Sigmoid colon (tissue), 6 donors: ENCODE measurements at regions not wholly inside any gene's neighbourhood (a gene's known extent, or its start where the extent isn't known, plus 50 kb on each side); places are given as distances from the start of the nearest gene placed in this dataset.

ENCODE experiments used
- DNase-seq: peaks from one replicate; pipeline ENCODE4 v3.0.0-alpha.2; 2019
- H3K27ac ChIP-seq, 4 donors: fragments of 200-600 bp; sonication (generic); one replicate each; pipeline ENCODE4 v1.5.1; 2016 to 2019; ENCODE audit warnings: mild to moderate bottlenecking in 1 of 4
- H3K27me3 ChIP-seq, 3 donors: fragments of 200-600 bp; sonication (generic); one replicate each; pipeline ENCODE4 v1.5.1; 2019; ENCODE audit warnings: mild to moderate bottlenecking in 1 of 3
- H3K36me3 ChIP-seq, 4 donors: fragments of 200-600 bp; sonication (generic); one replicate each; pipeline ENCODE4 v1.5.1; 2016 to 2019
- H3K4me1 ChIP-seq, 4 donors: fragments of 200-600 bp; sonication (generic); one replicate each; pipeline ENCODE4 v1.5.1; 2017 to 2019
- H3K4me3 ChIP-seq, 4 donors: fragments of 200-600 bp; sonication (generic); one replicate each; pipeline ENCODE4 v1.5.1; 2017 to 2019; ENCODE audit warnings: mild to moderate bottlenecking in 2 of 4, moderate library complexity in 1 of 4
- H3K9me3 ChIP-seq, 4 donors: fragments of 200-600 bp in 3 of 4; sonication (generic) in 3 of 4; one replicate each; pipeline versions ENCODE4 v1.5.1 to v1.6.1; 2013 to 2019
- EP300 ChIP-seq, 4 donors: sonication (generic); formaldehyde crosslinking; IDR thresholded peaks; one replicate each; pipeline ENCODE4 v1.6.1; 2017; ENCODE audit warnings: antibody characterized with exemption in 4 of 4
- POLR2A ChIP-seq, 2 donors: fragments of 450-650 bp; IDR thresholded peaks; one replicate each; pipeline ENCODE4 v1.6.1; 2016; ENCODE audit warnings: antibody characterized with exemption in 2 of 2, mild to moderate bottlenecking in 2 of 2, moderate library complexity in 2 of 2
- POLR2AphosphoS5 ChIP-seq, 4 donors: sonication (generic); formaldehyde crosslinking; IDR thresholded peaks; one replicate each; pipeline ENCODE4 v1.6.1; 2017; ENCODE audit warnings: antibody characterized with exemption in 4 of 4
- WGBS, 2 donors: extraction: QIAGEN DNeasy Blood & Tissue Kit; methylation state at CpG; one replicate each; pipeline ENCODE4 v1.1.7; 2013; 5-methylcytosine and 5-hydroxymethylcytosine counted together
- intact Hi-C: fragments of 100-400 bp; cut with DNase I; formaldehyde crosslinking; loops from one replicate; pipeline ENCODE4 v1.15.1; 2023
- TF ChIP-seq, protein P1 (sequence below), 4 experiments: fragments of 450-650 bp in 3 of 4; fragments of 200-600 bp in 1 of 4; IDR thresholded peaks; one replicate each; pipeline ENCODE4 v1.5.1; 2016 to 2019; ENCODE audit warnings: antibody characterized with exemption in 4 of 4, mild to moderate bottlenecking in 3 of 4, moderate library complexity in 2 of 4
- donor health status: healthy with polysubstance abuse.
- donor health status: healthy.

GRCh38 chr16:51864575-51864974, 682.4 kb downstream of the TOX3 start:
- Histone ChIP-seq H3K4me3 (no peak overlapping the region), H3K36me3 (no peaks in the 10 kb centered on the region), H3K27me3 (no peaks in the 10 kb centered on the region), H3K4me1 (no peaks in the 10 kb centered on the region), H3K9me3 (no peaks in the 10 kb centered on the region), H3K27ac (no peak overlapping the region)
- DNase-seq: no peak
- intact Hi-C loops: no loop called here
- WGBS, 2 donors: 82 to 89% methylated on average over 1 of the region's 1 CpG
- TF ChIP-seq EP300 (IDR thresholded peaks at IDR 0.05) (no peak), POLR2AphosphoS5 (IDR thresholded peaks at IDR 0.05) (no peak), POLR2A (IDR thresholded peaks at IDR 0.05) (no peak)
- TF ChIP-seq, protein P1, sequence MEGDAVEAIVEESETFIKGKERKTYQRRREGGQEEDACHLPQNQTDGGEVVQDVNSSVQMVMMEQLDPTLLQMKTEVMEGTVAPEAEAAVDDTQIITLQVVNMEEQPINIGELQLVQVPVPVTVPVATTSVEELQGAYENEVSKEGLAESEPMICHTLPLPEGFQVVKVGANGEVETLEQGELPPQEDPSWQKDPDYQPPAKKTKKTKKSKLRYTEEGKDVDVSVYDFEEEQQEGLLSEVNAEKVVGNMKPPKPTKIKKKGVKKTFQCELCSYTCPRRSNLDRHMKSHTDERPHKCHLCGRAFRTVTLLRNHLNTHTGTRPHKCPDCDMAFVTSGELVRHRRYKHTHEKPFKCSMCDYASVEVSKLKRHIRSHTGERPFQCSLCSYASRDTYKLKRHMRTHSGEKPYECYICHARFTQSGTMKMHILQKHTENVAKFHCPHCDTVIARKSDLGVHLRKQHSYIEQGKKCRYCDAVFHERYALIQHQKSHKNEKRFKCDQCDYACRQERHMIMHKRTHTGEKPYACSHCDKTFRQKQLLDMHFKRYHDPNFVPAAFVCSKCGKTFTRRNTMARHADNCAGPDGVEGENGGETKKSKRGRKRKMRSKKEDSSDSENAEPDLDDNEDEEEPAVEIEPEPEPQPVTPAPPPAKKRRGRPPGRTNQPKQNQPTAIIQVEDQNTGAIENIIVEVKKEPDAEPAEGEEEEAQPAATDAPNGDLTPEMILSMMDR (IDR thresholded peaks at IDR 0.05): no peak

DNA sequence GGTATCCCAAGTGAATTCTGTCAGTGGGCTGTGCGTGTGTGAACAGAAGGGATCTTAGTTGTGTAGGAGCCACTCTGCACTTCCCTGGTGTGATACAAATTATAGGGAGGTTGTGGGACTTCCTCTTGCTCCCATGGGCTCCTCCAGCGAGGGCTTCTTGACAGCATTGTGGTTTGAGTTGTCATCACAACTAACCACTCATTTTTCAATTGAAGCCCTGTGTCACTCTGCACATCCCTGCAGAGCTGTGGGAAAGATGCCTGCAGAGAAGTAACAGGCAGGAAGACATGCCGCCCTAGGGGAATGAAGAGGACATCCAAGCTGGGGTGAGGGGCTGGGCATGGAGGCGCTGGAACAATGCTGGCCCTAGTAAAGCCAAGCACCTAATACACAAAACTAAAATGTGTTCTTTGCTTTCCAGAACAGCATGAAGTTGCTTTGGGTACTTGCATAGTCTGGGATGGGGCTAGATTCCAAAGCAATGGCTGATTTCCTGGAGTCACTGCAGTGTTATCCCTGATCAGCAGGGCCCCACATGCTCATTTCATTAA, 692.5 kb downstream of the TOX3 start:
- no peak for DNase-seq
- Histone ChIP-seq H3K4me3 (no peak overlapping the region), H3K36me3 (no peaks in the 10 kb centered on the region), H3K27me3 (no peaks in the 10 kb centered on the region), H3K4me1 (no peaks in the 10 kb centered on the region), H3K9me3 (no peaks in the 10 kb centered on the region), H3K27ac (no peak overlapping the region)
- TF ChIP-seq, protein P1 (IDR thresholded peaks at IDR 0.05): no peak
- TF ChIP-seq POLR2A (IDR thresholded peaks at IDR 0.05): no peak
- TF ChIP-seq POLR2AphosphoS5 (IDR thresholded peaks at IDR 0.05): no peak
- no peak for TF ChIP-seq EP300 (IDR thresholded peaks at IDR 0.05)
- intact Hi-C loops: no loop called here
- 83 to 85% methylated on average over 4 of the region's 4 CpGs for WGBS, 2 donors

GRCh38 chr16:51853586-51853985, 693.4 kb downstream of the TOX3 start:
- Histone ChIP-seq H3K27ac (no peak overlapping the region), H3K4me3 (no peak overlapping the region), H3K27me3 (no peaks in the 10 kb centered on the region), H3K36me3 (no peaks in the 10 kb centered on the region), H3K4me1 (no peaks in the 10 kb centered on the region), H3K9me3 (no peaks in the 10 kb centered on the region)
- intact Hi-C loops: no loop called here
- no peak for DNase-seq
- 67 to 81% methylated on average over 1 of the region's 1 CpG for WGBS, 2 donors
- TF ChIP-seq, protein P1 (IDR thresholded peaks at IDR 0.05): no peak
- no peak for TF ChIP-seq POLR2AphosphoS5 (IDR thresholded peaks at IDR 0.05)
- no peak for TF ChIP-seq EP300 (IDR thresholded peaks at IDR 0.05)
- TF ChIP-seq POLR2A (IDR thresholded peaks at IDR 0.05): no peak

GRCh38 chr16:51852892-51853291, 694.1 kb downstream of the TOX3 start:
- TF ChIP-seq, protein P1 (IDR thresholded peaks at IDR 0.05): no peak
- TF ChIP-seq POLR2AphosphoS5 (IDR thresholded peaks at IDR 0.05) (no peak), POLR2A (IDR thresholded peaks at IDR 0.05) (no peak), EP300 (IDR thresholded peaks at IDR 0.05) (no peak)
- no peaks in the 10 kb centered on the region for H3K36me3 ChIP-seq
- DNase-seq: no peak
- H3K9me3 ChIP-seq: no peaks in the 10 kb centered on the region
- H3K4me3 ChIP-seq: no peak overlapping the region
- intact Hi-C loops: no loop called here
- no peaks in the 10 kb centered on the region for H3K4me1 ChIP-seq
- no peak overlapping the region for H3K27ac ChIP-seq
- 88 to 92% methylated on average over 1 of the region's 1 CpG for WGBS, 2 donors
- no peaks in the 10 kb centered on the region for H3K27me3 ChIP-seq

- Histone ChIP-seq H3K4me1 (no peaks in the 10 kb centered on the region), H3K9me3 (no peaks in the 10 kb centered on the region), H3K27me3 (no peaks in the 10 kb centered on the region), H3K36me3 (no peaks in the 10 kb centered on the region), H3K4me3 (no peak overlapping the region), H3K27ac (no peak overlapping the region)
- 90 to 93% methylated on average over 3 of the region's 3 CpGs for WGBS, 2 donors
- TF ChIP-seq POLR2AphosphoS5 (IDR thresholded peaks at IDR 0.05): no peak
- no peak for TF ChIP-seq EP300 (IDR thresholded peaks at IDR 0.05)
- no peak for TF ChIP-seq POLR2A (IDR thresholded peaks at IDR 0.05)
- TF ChIP-seq, protein P1 (IDR thresholded peaks at IDR 0.05): no peak
- intact Hi-C loops: no loop called here
- no peak for DNase-seq
Measured at GRCh38 chr16:51851111-51851510, 695.8 kb downstream of the TOX3 start.
